PFSK-1 (cell line): ENCODE measurements at regions not wholly inside any gene's neighbourhood (a gene's known extent, or its start where the extent isn't known, plus 50 kb on each side); places are given as distances from the start of the nearest gene placed in this dataset.

Experiments used
- FOXP2 ChIP-seq: optimal IDR thresholded peaks from 2 replicates; pipeline ENCODE3; 2011; ENCODE audit warnings: borderline replicate concordance, control low read depth, inconsistent platforms; ENCODE audit not compliant: insufficient read depth; ENCODE audit errors: extremely low read length, extremely low read depth
- POLR2AphosphoS5 ChIP-seq: IDR thresholded peaks from 2 replicates; pipeline ENCODE4 v1.6.1; 2012; ENCODE audit warnings: low read depth, mild to moderate bottlenecking, control low read depth, low read length, moderate library complexity
- SIN3A ChIP-seq: IDR thresholded peaks from 2 replicates; pipeline ENCODE4 v1.6.1; 2012; ENCODE audit warnings: mild to moderate bottlenecking, low read length, moderate library complexity, borderline replicate concordance; ENCODE audit not compliant: insufficient read depth
- TAF1 ChIP-seq: IDR thresholded peaks from 2 replicates; pipeline ENCODE4 v1.6.1; 2012; ENCODE audit warnings: low read length, control low read depth, borderline replicate concordance; ENCODE audit not compliant: insufficient read depth
- TF ChIP-seq, protein P1 (sequence below), 2 experiments: IDR thresholded peaks; 2 replicates each; pipeline versions ENCODE4 v1.6.1 to v1.8.0; 2011 to 2012; ENCODE audit warnings: low read depth in 2 of 2, low read length in 2 of 2, control low read depth in 1 of 2, inconsistent platforms in 1 of 2, mild to moderate bottlenecking in 1 of 2, moderate library complexity in 1 of 2; ENCODE audit not compliant: insufficient read depth in 1 of 2

DNA sequence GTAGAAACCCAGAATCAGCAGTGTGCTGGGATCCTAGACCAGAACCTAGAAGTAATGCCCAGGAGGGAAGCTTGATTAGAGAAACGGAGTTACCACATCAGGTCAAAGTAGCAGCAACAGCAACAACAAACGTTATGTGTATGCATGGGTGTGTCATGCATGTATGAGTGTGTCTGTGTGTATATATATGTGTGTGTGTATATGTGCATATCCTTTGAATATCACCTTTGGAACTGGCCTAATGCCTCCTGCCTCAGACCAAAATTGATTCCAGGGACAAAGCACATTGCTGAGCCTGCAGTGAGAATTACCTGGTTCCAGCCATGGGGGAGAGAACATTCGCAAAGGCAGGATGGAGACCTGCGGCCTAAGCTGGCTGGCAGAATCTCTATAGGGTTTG, 55.9 kb downstream of the MAP10 start:
- TF ChIP-seq, protein P1, sequence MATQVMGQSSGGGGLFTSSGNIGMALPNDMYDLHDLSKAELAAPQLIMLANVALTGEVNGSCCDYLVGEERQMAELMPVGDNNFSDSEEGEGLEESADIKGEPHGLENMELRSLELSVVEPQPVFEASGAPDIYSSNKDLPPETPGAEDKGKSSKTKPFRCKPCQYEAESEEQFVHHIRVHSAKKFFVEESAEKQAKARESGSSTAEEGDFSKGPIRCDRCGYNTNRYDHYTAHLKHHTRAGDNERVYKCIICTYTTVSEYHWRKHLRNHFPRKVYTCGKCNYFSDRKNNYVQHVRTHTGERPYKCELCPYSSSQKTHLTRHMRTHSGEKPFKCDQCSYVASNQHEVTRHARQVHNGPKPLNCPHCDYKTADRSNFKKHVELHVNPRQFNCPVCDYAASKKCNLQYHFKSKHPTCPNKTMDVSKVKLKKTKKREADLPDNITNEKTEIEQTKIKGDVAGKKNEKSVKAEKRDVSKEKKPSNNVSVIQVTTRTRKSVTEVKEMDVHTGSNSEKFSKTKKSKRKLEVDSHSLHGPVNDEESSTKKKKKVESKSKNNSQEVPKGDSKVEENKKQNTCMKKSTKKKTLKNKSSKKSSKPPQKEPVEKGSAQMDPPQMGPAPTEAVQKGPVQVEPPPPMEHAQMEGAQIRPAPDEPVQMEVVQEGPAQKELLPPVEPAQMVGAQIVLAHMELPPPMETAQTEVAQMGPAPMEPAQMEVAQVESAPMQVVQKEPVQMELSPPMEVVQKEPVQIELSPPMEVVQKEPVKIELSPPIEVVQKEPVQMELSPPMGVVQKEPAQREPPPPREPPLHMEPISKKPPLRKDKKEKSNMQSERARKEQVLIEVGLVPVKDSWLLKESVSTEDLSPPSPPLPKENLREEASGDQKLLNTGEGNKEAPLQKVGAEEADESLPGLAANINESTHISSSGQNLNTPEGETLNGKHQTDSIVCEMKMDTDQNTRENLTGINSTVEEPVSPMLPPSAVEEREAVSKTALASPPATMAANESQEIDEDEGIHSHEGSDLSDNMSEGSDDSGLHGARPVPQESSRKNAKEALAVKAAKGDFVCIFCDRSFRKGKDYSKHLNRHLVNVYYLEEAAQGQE (IDR thresholded peaks at IDR 0.05; ENCODE audit: insufficient read depth in 1 of 2, low read depth in 2 of 2, low read length in 2 of 2) = no peak
- TF ChIP-seq POLR2AphosphoS5 (no peak), TAF1 (no peak), SIN3A (no peak), FOXP2 (no peak)
